ENCODE measurements at regions not wholly inside any gene's neighbourhood (a gene's known extent, or its start where the extent isn't known, plus 50 kb on each side); places are given as distances from the start of the nearest gene placed in this dataset.

GRCh38 chrX:10813761-10814160 lies 193.4 kb upstream of the MID1 start:
- TF ChIP-seq CTCF (IDR thresholded peaks at IDR 0.05; ENCODE audit: low read length) (no peak), EZH2 (IDR thresholded peaks at IDR 0.05; ENCODE audit: borderline replicate concordance, low read length) (no peak)
